GM19351 (cell line): ENCODE measurements at regions not wholly inside any gene's neighbourhood (a gene's known extent, or its start where the extent isn't known, plus 50 kb on each side); places are given as distances from the start of the nearest gene placed in this dataset.

ENCODE experiments used
- ATAC-seq: cut with Tn5 transposase; IDR thresholded peaks from one replicate; pipeline ENCODE4 v1.9.1; 2021; ENCODE audit warnings: mild to moderate bottlenecking, moderate library complexity; ENCODE audit not compliant: unreplicated experiment

DNA sequence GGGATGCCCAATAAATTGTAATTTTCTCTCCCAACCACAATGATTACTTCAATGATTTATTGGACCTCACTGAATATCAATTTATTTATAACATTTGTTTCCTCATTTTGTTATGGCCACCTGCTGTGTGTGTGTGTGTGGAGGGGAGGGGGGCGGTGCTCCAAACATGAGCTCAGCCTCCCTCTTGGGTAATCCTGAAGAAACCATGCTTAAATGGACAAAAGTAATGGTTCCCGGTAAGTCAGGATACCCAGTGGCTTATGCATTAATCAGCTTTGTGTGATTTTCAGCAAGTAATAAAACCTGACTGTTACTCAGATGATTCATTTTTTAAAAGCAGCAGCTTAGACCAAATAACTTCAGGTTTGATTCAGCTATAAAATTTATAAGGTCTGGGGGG is 495.1 kb upstream of the MEX3C start:
- no peak for ATAC-seq

DNA sequence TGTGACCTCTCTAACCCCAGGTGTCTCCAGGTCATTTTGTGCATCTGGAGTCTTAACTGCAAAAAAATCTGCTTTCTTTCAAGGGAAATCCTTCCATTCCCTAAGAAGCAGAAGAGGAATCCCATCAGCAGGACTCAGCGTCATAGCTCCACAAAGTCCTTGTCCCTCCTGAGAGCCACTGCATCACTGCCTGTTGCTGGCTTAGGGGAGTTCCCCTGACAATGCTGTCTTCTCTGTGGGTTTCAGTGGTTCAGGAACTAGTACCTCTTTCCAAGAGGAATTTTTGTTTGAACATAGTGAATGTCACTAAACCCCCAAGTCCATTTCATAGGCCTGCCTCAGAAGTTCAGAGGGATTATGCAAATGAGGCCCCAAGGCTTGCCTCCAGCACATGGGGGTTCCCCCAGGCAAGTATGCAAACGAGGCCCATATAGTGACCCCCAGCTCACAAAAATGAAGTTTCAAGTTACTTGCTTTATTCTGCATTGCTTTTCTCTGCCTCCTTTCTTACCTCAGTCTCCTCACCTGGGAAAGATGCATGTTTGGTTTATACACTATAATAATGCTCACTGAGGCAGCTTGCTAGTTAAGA is 513.9 kb upstream of the MEX3C start:
- ATAC-seq: peak; percentile 79

DNA sequence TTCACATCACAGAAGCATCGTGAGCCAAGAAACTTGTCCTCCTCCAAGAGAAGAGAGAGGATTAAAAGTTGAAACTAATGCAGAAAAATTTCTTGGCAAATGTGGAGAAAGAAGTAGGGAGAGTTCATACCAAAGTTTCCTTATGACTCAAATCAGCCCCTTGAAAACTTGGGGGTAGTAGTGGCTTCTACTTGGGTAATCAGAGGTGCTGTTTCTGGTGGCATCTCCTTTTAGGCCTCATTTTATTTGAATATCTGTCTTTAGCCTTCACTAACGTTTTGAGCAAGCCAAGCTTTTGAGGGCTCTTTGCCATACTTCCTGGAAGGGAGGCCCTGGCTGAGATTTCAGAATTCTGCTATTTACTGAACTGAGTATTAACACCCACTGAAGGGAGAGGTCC is 515.3 kb upstream of the MEX3C start:
- ATAC-seq: peak; percentile 30

DNA sequence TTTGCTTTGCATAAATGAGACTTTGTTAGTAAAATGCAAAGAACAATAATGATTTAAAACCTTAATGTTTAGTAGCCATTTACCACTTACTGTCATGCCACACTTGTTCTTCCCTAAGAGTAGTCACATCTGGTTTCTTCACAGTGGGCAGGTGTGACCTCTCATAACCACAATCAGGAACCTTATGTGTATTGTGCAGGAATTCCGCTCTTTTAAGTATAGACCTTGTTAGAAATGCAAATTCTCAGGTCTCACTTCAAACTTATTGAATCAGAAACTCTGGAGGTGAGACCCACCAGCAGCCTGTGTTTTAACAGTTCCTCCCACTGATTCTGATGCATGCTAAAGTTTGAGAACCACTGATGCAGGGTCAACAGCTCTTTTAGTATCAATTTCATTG is 518.8 kb upstream of the MEX3C start:
- ATAC-seq: peak; percentile 42

DNA sequence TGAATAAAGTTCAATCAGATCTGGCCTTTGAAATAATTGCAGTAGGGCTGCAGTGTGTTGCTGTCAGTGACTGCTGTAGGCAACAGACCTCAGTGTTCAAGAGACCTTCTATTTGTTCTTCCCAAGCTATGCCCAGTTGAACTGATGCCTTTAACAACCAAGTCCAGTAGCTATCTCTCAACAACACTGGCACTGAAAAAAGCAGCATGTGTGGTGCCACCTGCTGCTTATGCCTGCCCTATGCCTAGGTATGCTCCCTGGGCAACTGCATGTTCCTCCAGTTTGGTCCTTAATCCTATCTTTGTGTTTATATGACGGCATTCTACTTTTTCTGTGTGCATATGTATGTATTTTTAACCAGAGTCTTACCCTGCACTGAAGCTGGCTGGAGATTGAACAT is 523.9 kb upstream of the MEX3C start:
- no peak for ATAC-seq

DNA sequence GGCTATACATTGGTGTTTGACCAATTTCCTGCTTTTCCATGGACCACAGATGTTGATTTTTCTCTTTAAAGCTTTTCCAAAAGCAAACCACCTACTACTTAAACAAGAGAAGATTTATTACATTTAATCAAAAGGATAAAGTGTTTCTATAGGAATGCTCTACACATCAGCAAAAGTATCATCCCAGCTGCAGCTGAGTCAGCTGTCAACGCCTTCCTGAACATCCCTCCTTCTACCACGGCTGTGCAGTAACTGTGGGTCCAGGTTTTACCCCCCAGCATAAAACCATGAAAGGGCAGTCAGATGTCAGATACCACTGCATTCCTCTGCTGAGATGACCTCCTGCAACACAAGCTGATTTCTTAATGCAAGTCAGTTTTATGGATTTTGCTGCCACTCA is 524.5 kb upstream of the MEX3C start:
- ATAC-seq: no peak

DNA sequence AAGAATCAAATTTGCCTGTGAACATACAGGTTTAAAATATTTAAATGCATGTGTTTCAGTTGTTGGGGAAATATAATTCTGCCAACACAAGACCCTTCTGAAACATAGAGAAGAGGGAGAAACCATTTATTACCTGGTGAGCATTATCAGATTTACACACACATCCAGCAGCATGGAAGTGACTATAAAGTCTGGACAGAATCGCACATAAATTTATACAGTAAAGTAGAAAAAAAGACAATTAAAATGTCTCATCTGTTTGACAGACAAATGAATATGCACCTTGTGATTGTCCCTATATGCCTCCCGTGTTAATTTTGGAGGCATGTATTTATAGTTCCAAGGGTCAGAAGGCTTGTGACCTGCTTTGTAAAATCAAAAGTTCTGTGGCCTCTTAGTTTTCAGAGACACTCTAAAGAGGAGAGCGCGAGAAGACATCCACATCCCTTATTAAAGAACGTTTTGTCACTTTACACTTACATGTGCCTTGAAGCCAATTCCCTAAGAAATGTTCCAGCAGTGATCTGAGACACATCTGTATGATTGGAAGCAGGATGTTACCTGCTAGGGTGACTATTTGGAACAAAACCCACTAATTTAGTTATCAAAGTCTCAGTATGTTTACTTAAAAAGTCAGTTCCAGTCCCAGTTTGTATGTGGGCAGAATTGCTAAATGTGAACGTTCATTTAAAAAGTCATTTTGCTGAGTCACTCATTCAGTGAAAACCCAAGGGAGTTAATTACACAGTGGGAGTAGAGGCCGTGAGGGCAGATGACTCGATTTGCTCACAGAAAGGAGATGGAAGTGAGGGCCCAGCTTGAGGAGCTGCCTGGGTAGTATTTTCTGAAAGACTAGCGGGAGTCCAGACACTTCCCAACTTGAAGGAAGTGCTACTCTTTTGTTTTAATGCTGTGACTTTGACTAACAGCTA is 527.6 kb upstream of the MEX3C start:
- ATAC-seq: peak; percentile 37

DNA sequence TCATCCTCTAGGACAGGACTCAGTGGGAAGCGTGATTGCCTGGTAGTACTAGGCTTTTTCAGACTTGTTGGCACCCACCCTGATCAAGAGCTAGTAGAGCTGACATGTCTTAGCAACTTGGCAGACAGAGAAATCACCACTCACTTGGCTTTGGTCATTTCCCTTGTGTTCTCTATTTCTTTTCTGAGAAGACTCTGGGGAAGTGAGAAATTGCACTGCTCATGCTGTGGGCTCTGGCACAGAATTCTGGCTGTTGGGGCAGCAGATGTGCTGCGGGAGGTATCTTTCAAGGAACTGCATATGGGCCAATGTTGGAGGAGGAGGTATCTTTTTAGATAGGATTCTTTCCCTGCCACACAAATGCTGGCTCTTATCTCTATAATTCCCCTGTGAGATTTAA is 529.1 kb upstream of the MEX3C start:
- ATAC-seq: peak; percentile 37

DNA sequence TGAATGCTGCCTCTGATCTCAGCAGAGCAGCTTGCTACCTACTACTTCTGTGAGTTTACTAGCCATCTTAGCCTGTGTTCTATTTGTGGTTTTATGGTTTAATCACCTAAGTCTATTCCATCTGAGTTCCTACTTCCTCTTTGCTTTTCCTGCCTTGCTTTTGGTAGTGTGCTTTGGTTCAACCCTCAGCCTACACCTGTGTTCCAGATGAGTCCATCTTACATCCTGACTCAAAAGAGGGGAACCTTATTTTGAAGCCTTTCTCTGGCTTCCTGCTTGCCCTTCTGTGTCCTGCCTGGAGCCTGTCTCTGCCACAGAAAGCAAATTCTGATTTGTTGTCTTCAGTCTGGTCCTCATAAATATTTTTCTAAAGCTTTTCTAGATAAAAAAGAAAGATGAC is 530.3 kb upstream of the MEX3C start:
- ATAC-seq: peak; percentile 56

DNA sequence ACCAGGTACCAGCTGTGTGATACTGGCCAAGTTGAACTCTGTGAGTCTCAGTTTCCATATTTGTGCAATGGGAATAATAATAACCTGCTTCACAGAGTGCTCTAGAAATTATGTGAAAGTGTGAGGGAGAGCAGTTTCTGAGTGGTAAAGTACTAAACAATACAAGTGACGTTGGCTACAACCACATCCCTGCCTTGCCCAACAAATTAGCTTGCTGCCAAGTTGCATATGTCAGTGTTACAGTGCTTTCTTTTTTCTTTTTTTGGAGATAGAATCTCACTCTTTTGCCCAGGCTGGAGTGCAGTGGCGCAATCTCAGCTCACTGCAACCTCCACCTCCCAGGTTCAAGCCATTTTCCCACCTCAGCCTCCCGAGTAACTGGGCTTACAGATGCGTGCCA is 533.6 kb upstream of the MEX3C start:
- ATAC-seq: no peak

DNA sequence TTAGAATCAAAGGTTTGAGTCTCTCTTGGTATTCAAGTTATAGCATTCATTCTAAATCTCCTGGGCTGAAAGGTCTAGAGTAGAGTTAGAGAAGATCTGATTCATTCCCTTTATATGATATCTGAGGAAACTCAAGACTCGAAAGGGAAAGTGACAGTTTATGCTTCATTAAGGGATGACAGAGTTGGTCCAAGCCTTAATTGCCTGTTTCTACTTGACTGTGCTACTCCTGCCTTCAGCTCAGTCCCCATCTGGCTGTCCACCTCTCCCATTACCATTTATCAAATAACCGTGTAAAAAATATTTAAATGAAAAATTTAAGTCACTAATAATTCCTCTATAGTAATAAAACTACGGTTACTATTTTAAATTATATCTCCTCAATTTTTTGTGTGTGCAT is 537.1 kb upstream of the MEX3C start:
- ATAC-seq: no peak

DNA sequence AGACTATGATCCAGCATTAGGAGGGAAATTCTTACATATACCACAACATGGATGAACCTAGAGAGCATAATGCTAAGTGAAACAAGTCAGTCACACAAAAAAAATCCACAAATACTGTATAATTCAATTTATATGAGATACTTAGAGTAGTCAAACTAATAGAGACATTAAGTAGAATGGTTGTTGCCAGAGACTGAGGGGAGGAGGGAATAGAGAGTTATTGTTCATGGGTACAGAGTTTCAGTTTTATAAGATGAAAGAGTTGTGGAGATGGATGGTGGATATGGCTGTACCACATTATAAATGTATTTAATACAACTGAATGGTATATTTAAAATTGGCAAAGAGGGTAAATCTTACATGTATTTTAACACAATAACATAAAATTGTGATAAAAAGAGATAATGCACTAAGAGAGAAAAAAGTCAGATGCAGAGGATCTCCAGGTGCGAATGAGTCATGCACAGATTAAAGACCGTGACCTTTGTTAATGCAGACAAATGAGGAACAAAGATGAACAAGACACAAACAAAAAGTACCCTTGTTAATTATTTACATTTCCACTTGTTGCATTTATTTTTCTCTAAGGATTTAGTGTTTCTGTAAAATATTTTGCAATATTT is 541.7 kb upstream of the MEX3C start:
- ATAC-seq: peak; percentile 94

DNA sequence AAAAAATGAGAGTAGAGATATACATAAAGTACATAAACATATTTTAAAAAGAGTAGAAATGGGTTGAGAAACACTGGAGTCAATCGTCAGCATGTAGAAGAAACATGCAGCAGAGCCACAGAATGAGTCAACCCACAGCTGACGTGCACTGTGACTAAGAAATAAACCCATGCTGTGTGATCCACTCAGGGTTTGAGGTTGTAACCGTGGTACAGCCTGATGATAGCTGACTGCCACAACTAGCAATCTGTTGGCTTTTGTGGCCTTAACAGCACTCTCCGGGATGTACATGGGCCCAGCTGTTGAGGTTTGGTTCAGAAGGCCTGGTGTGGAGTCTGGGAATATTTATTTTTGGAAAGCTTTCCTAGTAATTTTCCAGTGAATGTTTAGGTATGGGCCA is 554.4 kb upstream of the MEX3C start:
- peak; percentile 64 for ATAC-seq

DNA sequence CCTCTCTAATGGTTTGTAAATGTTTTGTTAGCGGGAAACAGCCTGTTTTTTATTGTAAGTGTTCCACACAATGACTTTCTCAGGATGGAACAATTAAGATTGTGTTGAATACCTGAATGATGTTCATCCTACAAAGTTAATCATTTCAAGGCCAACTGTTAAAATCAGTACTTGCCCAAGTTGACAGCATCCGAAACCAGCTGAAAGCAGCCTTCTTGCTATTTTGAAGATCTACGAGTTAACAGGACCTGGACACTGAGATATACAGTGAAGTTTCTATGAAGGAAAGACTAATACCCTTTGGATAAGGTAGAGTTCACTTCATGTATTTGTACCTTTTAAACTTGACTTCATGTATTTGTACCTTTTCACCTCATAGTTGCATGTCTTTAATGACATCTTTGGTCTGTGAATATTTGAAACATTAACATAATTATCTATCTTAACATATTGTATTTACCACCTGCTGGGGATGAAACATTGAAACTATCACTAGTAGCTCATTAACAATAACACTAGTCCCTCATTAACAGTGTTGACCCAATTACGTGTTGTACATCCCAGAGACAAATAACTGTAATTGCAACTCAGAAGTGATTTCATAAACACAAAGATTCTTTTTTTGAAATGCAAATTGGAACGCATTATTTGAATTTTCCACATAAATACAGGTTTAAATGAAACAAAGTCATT is 556.0 kb upstream of the MEX3C start:
- ATAC-seq: no peak

DNA sequence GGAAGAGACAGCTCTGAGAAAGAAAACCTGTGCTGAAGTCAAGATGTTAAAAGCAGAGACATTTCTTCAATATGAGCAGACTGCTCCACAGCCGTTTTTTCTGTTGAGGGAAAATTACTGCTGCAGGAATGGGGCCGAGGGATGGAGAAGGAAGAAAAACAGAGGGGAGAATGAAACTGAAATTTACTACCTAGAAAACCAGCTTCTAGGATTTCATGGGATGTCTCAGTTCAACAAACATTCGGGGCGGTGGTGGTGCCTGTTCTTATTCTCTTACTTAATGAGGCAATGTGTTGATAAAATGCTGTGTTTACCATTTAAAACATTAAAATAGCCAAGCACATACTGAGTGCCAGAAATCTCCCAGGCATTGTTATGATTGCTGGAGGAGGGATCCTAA is 557.1 kb upstream of the MEX3C start:
- ATAC-seq: no peak

DNA sequence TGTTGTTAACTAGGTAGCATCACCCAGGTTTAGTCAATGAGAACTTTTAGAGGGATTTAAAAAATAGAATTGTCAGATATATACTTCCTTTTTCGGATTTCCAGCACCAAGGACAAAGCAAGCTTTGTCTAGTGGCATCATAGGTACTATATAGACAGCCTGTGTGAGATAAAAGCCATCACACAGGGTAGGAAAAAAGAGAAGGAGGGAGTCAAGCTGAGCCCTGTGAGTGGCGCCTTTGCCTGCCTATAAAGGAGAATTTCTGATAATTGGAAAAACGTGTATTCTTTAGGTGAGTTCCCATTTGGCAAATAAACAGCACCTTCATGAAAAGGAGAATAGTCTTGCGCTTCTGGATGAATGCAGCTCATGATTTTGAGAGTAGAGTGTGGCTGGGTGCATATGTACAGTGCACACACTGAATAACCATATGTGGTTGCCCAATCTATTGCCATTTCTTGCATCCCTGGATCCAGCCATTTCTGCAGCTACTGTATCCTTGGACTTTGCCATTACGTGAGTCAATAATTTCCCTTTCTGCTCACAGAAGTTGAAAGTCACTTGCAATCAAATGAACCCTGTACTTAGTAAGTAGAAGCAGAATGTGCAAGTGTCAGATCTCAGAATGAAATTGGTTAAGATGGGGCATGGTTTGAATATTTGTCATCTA is 559.9 kb upstream of the MEX3C start:
- no peak for ATAC-seq

DNA sequence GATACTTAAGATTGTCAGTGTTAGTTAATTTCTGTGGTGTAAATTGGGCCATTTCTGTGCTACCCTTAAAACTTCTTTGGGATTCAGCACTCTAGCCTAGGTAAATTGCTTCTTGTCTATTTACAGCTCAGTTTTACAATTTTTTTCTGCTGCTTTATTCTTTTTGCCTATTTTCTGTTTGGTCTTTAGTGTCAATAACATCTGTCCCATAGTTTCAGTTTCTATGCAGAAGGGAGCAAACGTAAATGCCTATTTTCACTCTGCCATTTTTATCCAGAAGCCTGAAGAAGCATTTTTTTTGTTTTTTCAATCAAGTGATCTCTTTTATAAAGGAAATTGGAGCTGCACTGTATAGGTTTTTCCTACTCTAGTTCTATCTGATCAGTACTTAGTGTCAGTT is 564.9 kb upstream of the MEX3C start:
- ATAC-seq: no peak

DNA sequence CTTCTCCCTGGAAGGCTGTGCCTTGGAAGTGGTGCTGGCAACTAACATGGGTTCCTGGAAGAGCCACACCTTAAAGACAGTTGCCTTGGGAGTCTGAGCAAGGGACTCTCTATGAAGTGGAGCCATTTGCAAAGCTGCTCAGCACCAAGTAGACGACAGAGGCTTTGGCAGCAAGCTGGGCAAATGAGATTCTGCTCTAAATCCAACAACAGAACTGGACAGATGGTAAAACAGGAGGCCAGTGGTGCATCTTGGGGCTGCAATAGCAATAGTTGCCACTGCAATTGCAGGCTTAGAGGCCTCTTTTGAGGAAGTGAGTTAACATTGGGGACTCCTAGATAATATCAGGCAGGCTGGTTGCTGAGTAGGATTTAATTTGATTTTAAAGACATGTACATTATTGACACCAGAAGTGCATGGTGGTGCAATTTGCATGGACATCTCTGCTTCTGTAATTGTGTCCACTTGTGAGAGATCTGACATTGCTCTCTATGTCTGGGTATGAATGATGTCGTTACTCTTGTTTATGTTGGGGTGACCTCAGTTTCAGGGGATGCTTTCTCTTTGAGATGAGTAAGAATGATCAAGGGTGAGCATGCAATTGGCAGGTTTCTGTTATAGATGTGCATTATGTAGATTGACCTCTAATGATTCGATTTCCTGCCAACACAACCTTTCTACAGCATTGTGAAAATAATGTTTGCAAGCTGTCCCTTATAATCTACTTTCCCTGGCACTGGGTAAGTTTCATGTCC is 568.3 kb upstream of the MEX3C start:
- ATAC-seq: peak; percentile 81

DNA sequence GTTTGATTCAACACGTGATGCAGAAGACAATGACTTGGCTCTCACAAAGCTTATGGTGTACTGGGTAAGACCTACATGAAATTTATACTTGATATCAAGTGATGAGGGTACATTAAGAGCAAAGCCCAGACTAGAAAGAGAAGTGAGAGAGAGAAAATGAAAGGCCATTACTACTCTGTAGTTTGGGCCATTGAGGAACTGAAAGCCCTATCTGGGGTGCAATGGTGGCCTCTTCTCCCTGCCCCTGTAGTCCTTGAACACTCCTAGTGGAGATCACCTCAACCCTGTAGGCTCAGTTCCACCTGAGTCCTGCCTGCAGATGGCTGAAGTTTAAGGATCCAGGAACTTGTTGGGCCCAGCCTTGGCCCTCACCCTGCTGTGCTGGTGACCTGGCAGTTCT is 569.8 kb upstream of the MEX3C start:
- ATAC-seq: peak; percentile 75

DNA sequence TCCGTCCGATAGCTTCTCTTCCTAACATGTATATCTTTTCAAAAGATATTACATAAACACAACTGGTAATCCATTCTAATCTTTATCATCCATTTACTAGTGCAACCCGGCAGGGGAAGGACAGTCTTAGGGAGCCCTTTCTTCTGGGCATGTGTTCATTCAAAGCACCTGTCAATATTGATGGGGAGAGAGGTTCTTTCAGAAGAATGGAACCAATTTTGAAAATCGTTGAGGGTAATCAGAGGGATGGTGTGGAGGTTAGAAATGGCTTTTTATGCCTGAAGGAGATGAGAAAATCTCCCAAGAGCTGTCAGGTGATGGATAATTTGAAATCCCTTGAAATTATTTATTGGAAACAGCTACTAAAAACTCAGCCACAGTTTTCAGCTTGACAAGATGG is 561.9 kb upstream of the DCC start:
- ATAC-seq: no peak
